ENCODE measurements at regions not wholly inside any gene's neighbourhood (a gene's known extent, or its start where the extent isn't known, plus 50 kb on each side); places are given as distances from the start of the nearest gene placed in this dataset.

- H3K27ac ChIP-seq, result no peak overlapping the region
- TF ChIP-seq CTCF (conservative IDR thresholded peaks at IDR 0.05) (no peak), ZFX (IDR thresholded peaks at IDR 0.05) (no peak)
These were observed 425.5 kb downstream of the TENT5A start for GRCh38 chr6:81326881-81327561.

DNA sequence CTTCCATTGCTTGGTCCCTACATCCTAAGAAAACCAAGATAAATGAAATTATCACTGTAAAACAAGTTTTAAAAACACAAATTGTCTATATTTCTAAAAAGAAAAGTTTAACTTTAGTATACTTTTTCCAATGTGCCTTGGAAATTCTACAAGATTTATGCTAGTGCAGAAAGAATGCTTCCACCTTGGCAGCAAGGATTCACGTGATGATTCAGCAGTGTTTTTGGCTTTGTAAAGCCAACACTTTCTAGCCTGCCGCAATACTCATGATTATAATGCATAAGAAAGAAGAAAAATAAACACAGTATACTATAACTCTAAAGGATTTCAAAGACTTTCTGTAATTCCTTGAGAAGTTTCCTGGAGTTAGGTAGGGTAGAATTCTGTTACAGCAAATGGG lies 442.7 kb downstream of the TENT5A start:
- no peak for TF ChIP-seq CTCF (conservative IDR thresholded peaks at IDR 0.05)
- H3K27ac ChIP-seq, result no peak overlapping the region

- H3K27ac ChIP-seq, result no peak overlapping the region
- TF ChIP-seq ZFX (IDR thresholded peaks at IDR 0.05) (no peak), CTCF (conservative IDR thresholded peaks at IDR 0.05) (no peak)
These were observed 443.8 kb downstream of the TENT5A start for GRCh38 chr6:81308577-81309279.

DNA sequence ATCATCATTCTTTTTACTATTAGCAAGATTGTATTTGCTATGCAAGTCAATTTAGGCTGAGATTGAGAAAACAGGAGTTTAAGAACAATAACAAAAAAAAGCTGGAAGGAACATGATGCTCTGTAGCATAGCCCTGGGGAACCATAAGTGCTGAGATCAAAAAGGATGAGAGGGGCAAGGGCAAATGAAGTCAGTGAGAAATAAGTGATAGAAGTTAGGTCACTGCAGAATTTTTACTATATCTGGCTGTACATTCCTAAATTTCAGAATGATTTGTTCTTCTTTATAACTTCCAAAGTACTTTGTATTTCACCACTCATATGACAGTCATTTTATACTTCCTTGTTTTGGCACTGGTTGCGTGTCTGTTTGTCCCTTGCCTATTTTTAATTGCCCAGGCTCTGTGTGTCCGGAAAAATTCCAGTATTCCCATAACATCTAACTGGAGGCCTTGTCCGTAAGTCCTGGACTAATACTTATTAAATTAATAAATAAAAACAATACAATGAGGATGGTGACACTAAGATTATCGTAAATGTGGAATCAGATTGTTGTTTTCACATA lies 444.7 kb downstream of the TENT5A start:
- no peak for TF ChIP-seq CTCF (conservative IDR thresholded peaks at IDR 0.05)
- no peak for TF ChIP-seq ZFX (IDR thresholded peaks at IDR 0.05)
- no peak overlapping the region for H3K27ac ChIP-seq

DNA sequence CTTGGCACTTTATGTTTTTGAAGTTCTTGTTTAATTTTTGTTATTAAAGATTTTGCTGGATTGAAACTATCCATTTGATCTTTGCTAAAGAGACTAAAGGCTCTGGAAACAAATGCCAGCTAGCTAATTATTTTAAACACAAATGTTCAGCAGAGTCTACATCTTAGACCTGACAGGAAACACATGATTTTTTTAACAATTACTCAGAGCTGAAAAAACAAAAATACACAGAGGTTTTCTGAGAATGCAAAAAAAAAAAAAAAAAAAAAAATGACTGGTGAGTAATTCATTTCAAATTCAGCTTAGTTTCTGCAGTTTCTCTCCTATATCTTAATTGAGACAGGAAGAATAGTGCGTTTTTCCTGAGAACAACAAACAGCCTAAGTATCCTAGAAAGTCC lies 448.0 kb downstream of the TENT5A start:
- no peak overlapping the region for H3K27ac ChIP-seq
- TF ChIP-seq CTCF (conservative IDR thresholded peaks at IDR 0.05) (no peak), ZFX (IDR thresholded peaks at IDR 0.05) (no peak)

GRCh38 chr6:81300961-81301360 lies 451.5 kb downstream of the TENT5A start:
- no peak overlapping the region for H3K27ac ChIP-seq
- TF ChIP-seq ZFX (IDR thresholded peaks at IDR 0.05) (no peak), CTCF (conservative IDR thresholded peaks at IDR 0.05) (no peak)

- no peak for TF ChIP-seq ZFX (IDR thresholded peaks at IDR 0.05)
- no peak for TF ChIP-seq CTCF (conservative IDR thresholded peaks at IDR 0.05)
- H3K27ac ChIP-seq, result no peak overlapping the region
These were observed 453.7 kb downstream of the TENT5A start for GRCh38 chr6:81298751-81299150.
